ENCODE measurements at regions not wholly inside any gene's neighbourhood (a gene's known extent, or its start where the extent isn't known, plus 50 kb on each side); places are given as distances from the start of the nearest gene placed in this dataset.
"Not testable (repeated sequence)": the region's sequence is repeated elsewhere in the genome, so short reads cannot be mapped to it uniquely, and the experiment has no call there.

- DNase-seq (ENCODE audit: low read depth in 3 of 3, low spot score in 1 of 3), result no peak
Observed at GRCh38 chr1:29593601-29594382, 357.5 kb downstream of the PTPRU start.

- no peak for DNase-seq (ENCODE audit: low read depth in 3 of 3, low spot score in 1 of 3)
Observed at GRCh38 chr1:29592731-29593130, 356.4 kb downstream of the PTPRU start.

GRCh38 chr1:29592261-29592615, 355.9 kb downstream of the PTPRU start:
- DNase-seq (ENCODE audit: low read depth in 3 of 3, low spot score in 1 of 3), result no peak

DNA sequence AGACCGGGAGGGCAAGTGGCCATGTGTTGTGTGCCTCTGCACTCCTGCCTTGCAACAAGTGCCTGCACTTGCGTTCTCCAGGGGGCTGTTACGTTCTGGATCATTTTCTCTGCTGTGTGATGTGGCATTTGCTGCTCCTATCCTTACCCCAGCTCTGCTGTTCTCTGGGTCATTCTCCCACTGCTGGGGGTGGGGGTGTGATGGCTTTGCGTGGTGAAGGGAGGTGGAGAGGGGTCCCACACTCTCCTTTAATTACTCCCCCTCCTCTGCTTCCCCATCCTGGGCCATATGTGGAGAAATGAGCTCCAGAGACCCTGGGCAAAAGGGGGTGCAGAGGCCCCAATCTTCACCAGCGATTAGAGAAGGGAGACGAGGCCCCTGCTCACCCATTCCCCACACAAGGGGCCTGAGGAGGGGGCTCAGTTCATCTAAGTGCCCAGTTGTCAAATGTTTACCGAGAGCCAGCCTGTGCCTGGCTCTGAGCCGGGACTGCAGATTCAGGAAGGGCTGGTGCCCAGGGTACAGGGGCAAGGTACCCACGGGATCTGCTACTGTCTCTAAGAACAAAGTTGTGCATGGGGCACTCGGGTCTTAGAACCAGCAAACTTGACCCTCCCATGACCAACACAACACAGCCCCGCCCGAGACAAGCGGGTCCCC, 355.4 kb downstream of the PTPRU start:
- DNase-seq (ENCODE audit: low read depth in 3 of 3, low spot score in 1 of 3), result no peak

GRCh38 chr1:29590583-29591565, 354.6 kb downstream of the PTPRU start:
- DNase-seq (ENCODE audit: low read depth in 3 of 3, low spot score in 1 of 3), result no peak

DNA sequence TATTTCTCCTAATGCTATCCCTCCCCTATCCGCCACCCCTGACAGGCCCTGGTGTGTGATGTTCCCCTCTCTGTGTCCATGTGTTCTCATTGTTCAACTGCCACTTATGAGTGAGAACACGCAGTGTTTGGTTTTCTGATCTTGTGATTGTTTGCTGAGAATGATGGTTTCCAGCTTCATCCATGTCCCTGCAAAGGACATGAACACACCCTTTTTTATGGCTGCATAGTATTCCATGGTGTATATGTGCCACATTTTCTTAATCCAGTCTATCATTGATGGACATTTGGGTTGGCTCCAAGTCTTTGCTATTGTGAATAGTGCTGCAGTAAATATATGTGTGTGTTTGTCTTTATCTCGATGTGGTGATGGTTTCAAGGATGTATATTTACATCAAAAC, 353.4 kb downstream of the PTPRU start:
- not testable (repeated sequence) for DNase-seq (ENCODE audit: low read depth in 3 of 3, low spot score in 1 of 3)

GRCh38 chr1:29586991-29587745, 350.8 kb downstream of the PTPRU start:
- no peak for DNase-seq (ENCODE audit: low read depth in 3 of 3, low spot score in 1 of 3)

GRCh38 chr1:29586215-29586614, 349.9 kb downstream of the PTPRU start:
- no peak for DNase-seq (ENCODE audit: low read depth in 3 of 3, low spot score in 1 of 3)

DNA sequence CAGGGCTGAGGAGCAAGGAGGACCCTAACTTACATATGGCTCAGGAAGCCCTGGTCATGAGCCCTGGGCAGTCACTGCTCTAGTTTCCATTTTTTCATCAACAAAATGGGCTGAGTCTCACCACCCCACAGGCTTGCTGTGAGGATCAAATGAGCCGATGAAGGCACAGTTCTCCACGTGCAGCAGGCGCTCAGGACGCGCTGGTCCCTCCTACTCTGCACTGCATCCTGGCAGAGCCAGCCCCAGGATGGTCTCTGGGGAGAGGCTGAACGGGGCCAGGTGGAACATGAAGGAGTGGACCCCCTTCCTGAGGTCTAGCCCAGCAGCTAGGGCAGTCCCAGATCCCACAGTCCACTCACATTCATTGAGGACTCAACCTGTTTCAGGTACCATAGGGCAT, 349.3 kb downstream of the PTPRU start:
- no peak for DNase-seq (ENCODE audit: low read depth in 3 of 3, low spot score in 1 of 3)

DNA sequence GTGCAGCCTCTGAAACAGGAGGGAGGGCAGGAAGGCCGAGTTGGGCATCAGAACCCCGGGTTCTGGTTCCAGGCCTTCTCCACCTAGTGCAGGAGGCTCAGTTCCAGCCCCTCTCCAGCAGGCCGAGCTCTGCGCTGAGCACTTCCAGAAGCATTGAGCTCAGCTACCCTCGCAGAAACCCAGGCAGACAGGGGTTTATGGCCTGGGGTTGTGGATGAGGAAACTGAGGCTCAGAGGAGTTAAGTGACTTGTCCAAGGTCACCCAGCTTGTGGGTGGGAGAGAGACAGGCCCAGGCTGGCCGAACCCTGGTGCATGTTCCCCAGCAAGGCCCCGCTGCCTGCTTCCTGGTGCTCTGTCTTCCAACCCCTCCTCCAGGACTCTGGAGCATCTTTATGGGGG, 348.9 kb downstream of the PTPRU start:
- no peak for DNase-seq (ENCODE audit: low read depth in 3 of 3, low spot score in 1 of 3)

DNA sequence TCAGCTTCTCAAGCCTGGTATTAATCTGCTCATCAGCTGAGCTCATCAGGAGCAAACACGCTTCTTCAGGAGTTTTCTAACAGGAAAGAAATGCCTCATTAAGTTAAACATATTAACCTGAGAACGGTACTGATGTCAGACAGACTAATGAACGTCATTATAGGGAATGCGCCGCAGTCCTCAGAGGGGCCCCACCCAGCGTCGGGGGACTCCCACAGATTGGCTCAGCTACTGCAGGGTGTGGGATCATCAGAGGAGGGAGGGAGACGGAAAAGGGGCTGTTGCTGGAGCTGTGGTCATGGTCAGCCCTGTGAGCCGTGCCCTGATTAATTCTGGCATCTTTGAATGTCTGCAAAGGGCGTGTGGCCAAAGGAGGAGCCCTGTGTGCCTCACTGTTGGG, 348.5 kb downstream of the PTPRU start:
- DNase-seq (ENCODE audit: low read depth in 3 of 3, low spot score in 1 of 3), result no peak

DNA sequence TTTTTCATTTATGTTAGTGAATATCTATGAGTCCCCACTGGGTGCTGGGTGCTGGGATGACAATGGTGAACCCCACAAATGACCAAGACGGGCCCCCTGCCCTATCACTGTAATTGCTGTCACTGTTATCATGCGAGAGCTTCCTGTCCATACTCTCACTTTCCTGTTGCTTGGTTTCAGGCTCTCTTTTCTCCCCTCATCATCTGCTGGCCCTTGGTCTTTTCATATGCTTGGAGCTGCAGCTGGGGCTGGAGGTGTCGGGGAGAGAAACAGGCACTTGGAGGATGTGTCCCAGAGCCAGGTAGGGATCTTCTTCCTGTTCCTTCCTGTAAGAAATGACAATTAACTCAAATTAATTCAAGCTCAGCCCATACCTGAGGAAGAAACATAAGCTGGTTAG, 348.0 kb downstream of the PTPRU start:
- no peak for DNase-seq (ENCODE audit: low read depth in 3 of 3, low spot score in 1 of 3)

- DNase-seq (ENCODE audit: low read depth in 3 of 3, low spot score in 1 of 3), result no peak
Observed at GRCh38 chr1:29583727-29584126, 347.4 kb downstream of the PTPRU start.

GRCh38 chr1:29581256-29581655, 344.9 kb downstream of the PTPRU start:
- no peak for DNase-seq (ENCODE audit: low read depth in 3 of 3, low spot score in 1 of 3)

GRCh38 chr1:29579821-29580425, 343.6 kb downstream of the PTPRU start:
- no peak for DNase-seq (ENCODE audit: low read depth in 3 of 3, low spot score in 1 of 3)

GRCh38 chr1:29577512-29577911, 341.2 kb downstream of the PTPRU start:
- DNase-seq (ENCODE audit: low read depth in 3 of 3, low spot score in 1 of 3), result no peak

GRCh38 chr1:29576510-29576909, 340.2 kb downstream of the PTPRU start:
- DNase-seq (ENCODE audit: low read depth in 3 of 3, low spot score in 1 of 3), result no peak

GRCh38 chr1:29575826-29576225, 339.5 kb downstream of the PTPRU start:
- DNase-seq (ENCODE audit: low read depth in 3 of 3, low spot score in 1 of 3), result no peak

DNA sequence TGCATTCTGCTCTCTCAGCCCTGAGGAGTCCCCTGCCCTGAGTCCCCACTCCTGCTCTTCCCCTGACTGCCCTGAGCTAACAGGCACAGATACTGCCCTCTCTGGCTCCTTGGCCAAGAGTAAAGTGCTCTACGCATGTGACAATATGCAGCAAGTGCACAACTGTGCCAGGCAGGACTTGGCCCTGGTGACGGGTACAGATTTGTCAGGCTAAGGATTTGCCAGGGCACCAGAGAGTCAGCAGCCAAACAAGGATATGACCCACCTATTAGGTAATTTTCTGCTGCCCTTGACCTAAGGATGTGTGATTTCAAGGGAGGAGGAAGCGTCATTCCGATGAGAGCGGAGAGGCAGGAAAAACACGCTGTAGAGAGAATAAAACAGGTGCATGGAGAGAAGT, 339.0 kb downstream of the PTPRU start:
- DNase-seq (ENCODE audit: low read depth in 3 of 3, low spot score in 1 of 3), result no peak

- DNase-seq (ENCODE audit: low read depth in 3 of 3, low spot score in 1 of 3), result no peak
Observed at GRCh38 chr1:29574871-29575270, 338.5 kb downstream of the PTPRU start.
